ENCODE measurements at regions not wholly inside any gene's neighbourhood (a gene's known extent, or its start where the extent isn't known, plus 50 kb on each side); places are given as distances from the start of the nearest gene placed in this dataset.
"Not testable (repeated sequence)": the region's sequence is repeated elsewhere in the genome, so short reads cannot be mapped to it uniquely, and the experiment has no call there.

- Histone ChIP-seq H3K4me2 (ENCODE audit: insufficient read depth, low read length) (no peak overlapping the region), H3K9me3 (replicated peaks; ENCODE audit: control insufficient read depth, insufficient read depth, low read length) (no peaks in the 10 kb centered on the region), H3K4me3 (replicated peaks in 1 of 3; ENCODE audit: insufficient read depth in 1 of 3, low read depth in 1 of 3, low read length in 3 of 3) (no peak overlapping the region), H4K20me1 (replicated peaks; ENCODE audit: control insufficient read depth, extremely low read depth, insufficient read depth, low read length) (no peaks in the 10 kb centered on the region), H3K79me2 (ENCODE audit: control insufficient read depth, insufficient read depth, low read length) (no peaks in the 10 kb centered on the region), H3K27me3 (ENCODE audit: control insufficient read depth in 2 of 2, insufficient read depth in 2 of 2, low read length in 2 of 2) (no peaks in the 10 kb centered on the region), H3K4me1 (ENCODE audit: control insufficient read depth, extremely low read depth, insufficient read depth, low read length) (no peaks in the 10 kb centered on the region), H2AFZ (ENCODE audit: low read depth, low read length) (no peak overlapping the region), H3K36me3 (ENCODE audit: control insufficient read depth in 2 of 2, extremely low read depth in 1 of 2, insufficient read depth in 2 of 2, low read length in 2 of 2) (no peaks in the 10 kb centered on the region), H3K9ac (replicated peaks; ENCODE audit: extremely low read depth, insufficient read depth, low read length) (no peak overlapping the region), H3K9me1 (replicated peaks; ENCODE audit: control insufficient read depth, extremely low read depth, insufficient read depth, low read length) (no peaks in the 10 kb centered on the region), H3K27ac (ENCODE audit: insufficient read depth, low read depth, low read length) (no peak overlapping the region)
- ChIA-PET CTCF (no interaction called here), POLR2A (no interaction called here)
- no TSS peak for BruUV-seq (replicated peaks)
- DNase-seq (ENCODE audit: low read depth, low spot score) (no peak), FAIRE-seq (no peak)
- intact Hi-C loops (cut with micrococcal nuclease) (no loop called here), dilution Hi-C loops (cut with MboI; ENCODE audit: extremely low pct_ligation_motif_present, low sequenced_read_pairs) (no loop called here)
- TF ChIP-seq GATA2 (IDR thresholded peaks at IDR 0.05; ENCODE audit: insufficient read depth, insufficient read length, low read depth, low read length) (no peak), MYC (IDR thresholded peaks at IDR 0.05; ENCODE audit: low read depth, low read length) (no peak), FOS (IDR thresholded peaks at IDR 0.05; ENCODE audit: borderline replicate concordance, insufficient read depth, low read length) (no peak)
Observed at GRCh38 chrX:89053223-89053622, 306.2 kb downstream of the CPXCR1 start.

- H3K9ac ChIP-seq (replicated peaks; ENCODE audit: extremely low read depth, insufficient read depth, low read length); DNase-seq (ENCODE audit: low read depth, low spot score); CTCF ChIA-PET; dilution Hi-C loops (cut with MboI; ENCODE audit: extremely low pct_ligation_motif_present, low sequenced_read_pairs); H3K4me1 ChIP-seq (ENCODE audit: control insufficient read depth, extremely low read depth, insufficient read depth, low read length); H3K9me3 ChIP-seq (replicated peaks; ENCODE audit: control insufficient read depth, insufficient read depth, low read length); FAIRE-seq; POLR2A ChIA-PET; H3K4me3 ChIP-seq (replicated peaks in 1 of 3; ENCODE audit: insufficient read depth in 1 of 3, low read depth in 1 of 3, low read length in 3 of 3); H3K36me3 ChIP-seq (ENCODE audit: control insufficient read depth in 2 of 2, extremely low read depth in 1 of 2, insufficient read depth in 2 of 2, low read length in 2 of 2); BruUV-seq (replicated peaks); H3K27me3 ChIP-seq (ENCODE audit: control insufficient read depth in 2 of 2, insufficient read depth in 2 of 2, low read length in 2 of 2); H3K4me2 ChIP-seq (ENCODE audit: insufficient read depth, low read length); H2AFZ ChIP-seq (ENCODE audit: low read depth, low read length); H3K9me1 ChIP-seq (replicated peaks; ENCODE audit: control insufficient read depth, extremely low read depth, insufficient read depth, low read length); H4K20me1 ChIP-seq (replicated peaks; ENCODE audit: control insufficient read depth, extremely low read depth, insufficient read depth, low read length); H3K79me2 ChIP-seq (ENCODE audit: control insufficient read depth, insufficient read depth, low read length); H3K27ac ChIP-seq (ENCODE audit: insufficient read depth, low read depth, low read length); intact Hi-C loops (cut with micrococcal nuclease): not testable (repeated sequence)
Observed at GRCh38 chrX:89099587-89099986, 352.6 kb downstream of the CPXCR1 start.
